ENCODE measurements at regions not wholly inside any gene's neighbourhood (a gene's known extent, or its start where the extent isn't known, plus 50 kb on each side); places are given as distances from the start of the nearest gene placed in this dataset.

- H3K79me2 ChIP-seq (ENCODE audit: low read length), result no peaks in the 10 kb centered on the region
- no peaks in the 10 kb centered on the region for H3K27me3 ChIP-seq (ENCODE audit: low read length)
- H3K4me1 ChIP-seq (ENCODE audit: insufficient read depth, low read length), result peaks cover 6% of the 10 kb centered on the region
- DNase-seq (no peak), ATAC-seq (no peak)
- H3K4me3 ChIP-seq (ENCODE audit: low read length), result no peak overlapping the region
- H3K36me3 ChIP-seq (ENCODE audit: low read depth, low read length), result no peaks in the 10 kb centered on the region
- H4K20me1 ChIP-seq (ENCODE audit: low read length), result no peaks in the 10 kb centered on the region
- ChIA-PET POLR2A (ENCODE audit: unreplicated experiment) (no interaction called here), CTCF (interaction anchor here (0.6 kb wide), 1 partner anchor 1529 kb away, joined by 3 read pairs; no protein-coding TSS in a partner anchor)
- H3K9ac ChIP-seq (ENCODE audit: low read length), result no peak overlapping the region
- no peak overlapping the region for H3K4me2 ChIP-seq (ENCODE audit: low read length)
- H2AFZ ChIP-seq (ENCODE audit: low read length), result no peak overlapping the region
- H3K9me3 ChIP-seq (ENCODE audit: low read length), result no peaks in the 10 kb centered on the region
- TF ChIP-seq CTCF (conservative IDR thresholded peaks at IDR 0.05; ENCODE audit: low read depth, low read length) (no peak), EZH2 (IDR thresholded peaks at IDR 0.05; ENCODE audit: low read length, unreplicated experiment) (no peak), EZH2phosphoT487 (IDR thresholded peaks at IDR 0.05; ENCODE audit: borderline replicate concordance, low read length) (no peak)
- H3K27ac ChIP-seq (ENCODE audit: low read length), result no peak overlapping the region
- no peaks in the 10 kb centered on the region for H3F3A ChIP-seq (ENCODE audit: low read length, unreplicated experiment)
- H3K9me2 ChIP-seq (replicated peaks; ENCODE audit: low read length), result no peaks in the 10 kb centered on the region
- BruUV-seq (replicated peaks), result no TSS peak
- intact Hi-C loops (cut with micrococcal nuclease), result no loop called here
These were observed 313.9 kb downstream of the KLF12 start for GRCh38 chr13:73820285-73820684.

GRCh38 chr13:73819711-73820110 lies 314.5 kb downstream of the KLF12 start:
- no peaks in the 10 kb centered on the region for H3K27me3 ChIP-seq (ENCODE audit: low read length)
- H3K79me2 ChIP-seq (ENCODE audit: low read length), result no peaks in the 10 kb centered on the region
- no peaks in the 10 kb centered on the region for H3K9me2 ChIP-seq (replicated peaks; ENCODE audit: low read length)
- no peak overlapping the region for H2AFZ ChIP-seq (ENCODE audit: low read length)
- no peaks in the 10 kb centered on the region for H3K36me3 ChIP-seq (ENCODE audit: low read depth, low read length)
- intact Hi-C loops (cut with micrococcal nuclease), result no loop called here
- DNase-seq (no peak), ATAC-seq (no peak)
- TF ChIP-seq CTCF (conservative IDR thresholded peaks at IDR 0.05; ENCODE audit: low read depth, low read length) (no peak), EZH2phosphoT487 (IDR thresholded peaks at IDR 0.05; ENCODE audit: borderline replicate concordance, low read length) (no peak), EZH2 (IDR thresholded peaks at IDR 0.05; ENCODE audit: low read length, unreplicated experiment) (no peak)
- no peaks in the 10 kb centered on the region for H3K9me3 ChIP-seq (ENCODE audit: low read length)
- CTCF ChIA-PET, result interaction anchor here (0.6 kb wide), 1 partner anchor 1530 kb away, joined by 3 read pairs; no protein-coding TSS in a partner anchor
- BruUV-seq (replicated peaks), result no TSS peak
- no peak overlapping the region for H3K27ac ChIP-seq (ENCODE audit: low read length)
- no peak overlapping the region for H3K4me3 ChIP-seq (ENCODE audit: low read length)
- no peak overlapping the region for H3K9ac ChIP-seq (ENCODE audit: low read length)
- no peaks in the 10 kb centered on the region for H4K20me1 ChIP-seq (ENCODE audit: low read length)
- POLR2A ChIA-PET (ENCODE audit: unreplicated experiment), result no interaction called here
- no peaks in the 10 kb centered on the region for H3F3A ChIP-seq (ENCODE audit: low read length, unreplicated experiment)
- peaks cover 6% of the 10 kb centered on the region for H3K4me1 ChIP-seq (ENCODE audit: insufficient read depth, low read length)
- no peak overlapping the region for H3K4me2 ChIP-seq (ENCODE audit: low read length)

GRCh38 chr13:73816702-73817101 lies 317.5 kb downstream of the KLF12 start:
- DNase-seq (peak; percentile 83), ATAC-seq (peak; percentile 80)
- Histone ChIP-seq H3K9me2 (replicated peaks; ENCODE audit: low read length) (no peaks in the 10 kb centered on the region), H3F3A (ENCODE audit: low read length, unreplicated experiment) (no peaks in the 10 kb centered on the region), H4K20me1 (ENCODE audit: low read length) (no peaks in the 10 kb centered on the region), H3K79me2 (ENCODE audit: low read length) (no peaks in the 10 kb centered on the region), H3K27ac (ENCODE audit: low read length) (peak overlapping the region; percentile 64), H3K27me3 (ENCODE audit: low read length) (no peaks in the 10 kb centered on the region), H3K4me3 (ENCODE audit: low read length) (no peak overlapping the region), H2AFZ (ENCODE audit: low read length) (peak overlapping the region; percentile 38; the same call in 1 of the 2 replicates), H3K36me3 (ENCODE audit: low read depth, low read length) (no peaks in the 10 kb centered on the region), H3K9ac (ENCODE audit: low read length) (no peak overlapping the region), H3K9me3 (ENCODE audit: low read length) (no peaks in the 10 kb centered on the region), H3K4me2 (ENCODE audit: low read length) (no peak overlapping the region), H3K4me1 (ENCODE audit: insufficient read depth, low read length) (peaks cover 6% of the 10 kb centered on the region)
- ChIA-PET POLR2A (ENCODE audit: unreplicated experiment) (no interaction called here), CTCF (no interaction called here)
- TF ChIP-seq CTCF (conservative IDR thresholded peaks at IDR 0.05; ENCODE audit: low read depth, low read length) (no peak), EZH2phosphoT487 (IDR thresholded peaks at IDR 0.05; ENCODE audit: borderline replicate concordance, low read length) (no peak), EZH2 (IDR thresholded peaks at IDR 0.05; ENCODE audit: low read length, unreplicated experiment) (no peak)
- intact Hi-C loops (cut with micrococcal nuclease), result no loop called here
- BruUV-seq (replicated peaks), result no TSS peak

All from PC-3 (cell line).